ENCODE measurements at regions not wholly inside any gene's neighbourhood (a gene's known extent, or its start where the extent isn't known, plus 50 kb on each side); places are given as distances from the start of the nearest gene placed in this dataset.
"Not testable (repeated sequence)": the region's sequence is repeated elsewhere in the genome, so short reads cannot be mapped to it uniquely, and the experiment has no call there.

DNA sequence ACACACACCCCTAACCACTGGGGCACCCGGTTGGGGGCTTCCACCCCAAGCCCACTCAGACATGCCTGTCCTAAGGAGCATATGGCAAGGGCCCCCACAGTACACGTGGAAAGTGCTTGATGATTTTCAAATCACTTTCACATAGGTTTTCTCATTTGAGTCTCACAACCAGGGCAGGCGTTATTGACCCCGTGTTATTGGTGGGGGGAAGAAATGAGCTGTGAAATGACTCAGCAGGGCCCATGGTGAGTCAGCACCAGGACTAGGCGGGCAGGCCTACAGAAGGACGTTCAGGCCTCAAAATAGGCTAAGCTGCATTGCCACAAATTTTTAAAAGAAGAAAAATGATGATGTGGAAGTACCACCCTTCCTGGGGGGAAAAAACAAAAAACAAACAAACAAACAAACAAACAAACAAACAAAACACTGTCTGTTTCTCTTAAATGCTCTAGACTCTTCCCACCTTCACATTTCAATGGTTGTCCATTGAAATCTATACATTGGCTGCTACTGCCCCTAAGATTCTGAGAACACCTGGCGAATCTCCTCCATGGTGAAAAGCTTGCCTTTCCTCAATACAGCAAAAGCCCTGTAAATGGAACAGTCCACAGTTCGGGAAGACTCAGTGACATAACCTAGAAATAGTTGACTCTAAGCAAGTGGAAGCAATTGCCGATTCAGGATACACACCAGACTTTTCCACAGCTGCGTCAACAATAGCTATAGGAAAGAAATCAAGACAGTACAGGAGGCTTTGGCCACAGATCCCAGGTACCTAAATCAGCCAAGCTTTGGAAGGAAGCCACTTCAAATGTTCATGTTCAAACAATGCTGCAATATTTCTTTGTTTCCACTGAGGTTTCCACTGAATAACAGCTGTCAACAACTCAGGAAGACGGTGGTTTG lies 234.7 kb downstream of the TOMM20 start:
- Histone ChIP-seq H3K9me3 (no peaks in the 10 kb centered on the region), H3K27ac (no peak overlapping the region)

GRCh38 chr1:234893359-234893724 lies 235.3 kb downstream of the TOMM20 start:
- Histone ChIP-seq H3K4me3 (no peak overlapping the region), H3K27ac (no peak overlapping the region), H3K36me3 (no peaks in the 10 kb centered on the region), H3K9me3 (no peaks in the 10 kb centered on the region), H3K4me1 (no peaks in the 10 kb centered on the region), H3K27me3 (no peaks in the 10 kb centered on the region)
- TF ChIP-seq POLR2AphosphoS5 (IDR thresholded peaks at IDR 0.05), result no peak
- no peak for TF ChIP-seq POLR2A (IDR thresholded peaks at IDR 0.05)
- TF ChIP-seq, protein P1, sequence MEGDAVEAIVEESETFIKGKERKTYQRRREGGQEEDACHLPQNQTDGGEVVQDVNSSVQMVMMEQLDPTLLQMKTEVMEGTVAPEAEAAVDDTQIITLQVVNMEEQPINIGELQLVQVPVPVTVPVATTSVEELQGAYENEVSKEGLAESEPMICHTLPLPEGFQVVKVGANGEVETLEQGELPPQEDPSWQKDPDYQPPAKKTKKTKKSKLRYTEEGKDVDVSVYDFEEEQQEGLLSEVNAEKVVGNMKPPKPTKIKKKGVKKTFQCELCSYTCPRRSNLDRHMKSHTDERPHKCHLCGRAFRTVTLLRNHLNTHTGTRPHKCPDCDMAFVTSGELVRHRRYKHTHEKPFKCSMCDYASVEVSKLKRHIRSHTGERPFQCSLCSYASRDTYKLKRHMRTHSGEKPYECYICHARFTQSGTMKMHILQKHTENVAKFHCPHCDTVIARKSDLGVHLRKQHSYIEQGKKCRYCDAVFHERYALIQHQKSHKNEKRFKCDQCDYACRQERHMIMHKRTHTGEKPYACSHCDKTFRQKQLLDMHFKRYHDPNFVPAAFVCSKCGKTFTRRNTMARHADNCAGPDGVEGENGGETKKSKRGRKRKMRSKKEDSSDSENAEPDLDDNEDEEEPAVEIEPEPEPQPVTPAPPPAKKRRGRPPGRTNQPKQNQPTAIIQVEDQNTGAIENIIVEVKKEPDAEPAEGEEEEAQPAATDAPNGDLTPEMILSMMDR (IDR thresholded peaks at IDR 0.05), result no peak
- TF ChIP-seq EP300 (IDR thresholded peaks at IDR 0.05), result no peak
- ATAC-seq, result no peak
- 60% methylated on average over 1 of the region's 6 CpGs; no CpG with 5 or more reads in 1 of the 2 donors for WGBS, 2 donors (ENCODE audit: low coverage in 1 of 2)

More for the DNA sequence above, 234.7 kb downstream of the TOMM20 start:
- WGBS, 2 donors (ENCODE audit: low coverage in 1 of 2), result 73 to 76% methylated on average over 6 to 8 of the region's 11 CpGs
- H3K36me3 ChIP-seq, result no peaks in the 10 kb centered on the region
- no peak for ATAC-seq
- peaks cover 0 to 3% (median 2%) of the 10 kb centered on the region in 3 donors for H3K4me1 ChIP-seq
- H3K4me3 ChIP-seq, result no peak overlapping the region
- TF ChIP-seq EP300 (IDR thresholded peaks at IDR 0.05), result no peak
- no peak for TF ChIP-seq POLR2AphosphoS5 (IDR thresholded peaks at IDR 0.05)
- no peak for TF ChIP-seq POLR2A (IDR thresholded peaks at IDR 0.05)
- TF ChIP-seq, protein P1 (IDR thresholded peaks at IDR 0.05), result no peak
- H3K27me3 ChIP-seq, result no peaks in the 10 kb centered on the region

GRCh38 chr1:234892642-234893041 lies 236.0 kb downstream of the TOMM20 start:
- Histone ChIP-seq H3K9me3 (no peaks in the 10 kb centered on the region), H3K27me3 (no peaks in the 10 kb centered on the region), H3K4me1 (no peaks in the 10 kb centered on the region), H3K27ac (no peak overlapping the region), H3K36me3 (no peaks in the 10 kb centered on the region), H3K4me3 (no peak overlapping the region)
- TF ChIP-seq POLR2AphosphoS5 (IDR thresholded peaks at IDR 0.05) (no peak), POLR2A (IDR thresholded peaks at IDR 0.05) (no peak), EP300 (IDR thresholded peaks at IDR 0.05) (no peak)
- TF ChIP-seq, protein P1 (IDR thresholded peaks at IDR 0.05), result no peak
- WGBS, 2 donors (ENCODE audit: low coverage in 1 of 2), result 80% methylated on average over 1 to 3 of the region's 4 CpGs
- no peak for ATAC-seq

GRCh38 chr1:234891427-234891826 lies 237.2 kb downstream of the TOMM20 start:
- no peak for ATAC-seq
- Histone ChIP-seq H3K4me3 (no peak overlapping the region), H3K4me1 (peaks cover 0 to 10% (median 0%) of the 10 kb centered on the region in 3 donors), H3K9me3 (no peaks in the 10 kb centered on the region), H3K36me3 (no peaks in the 10 kb centered on the region), H3K27me3 (no peaks in the 10 kb centered on the region), H3K27ac (no peak overlapping the region)
- TF ChIP-seq EP300 (IDR thresholded peaks at IDR 0.05) (no peak), POLR2A (IDR thresholded peaks at IDR 0.05) (no peak), POLR2AphosphoS5 (IDR thresholded peaks at IDR 0.05) (no peak)
- TF ChIP-seq, protein P1 (IDR thresholded peaks at IDR 0.05), result no peak
- 79 to 86% methylated on average over 3 of the region's 3 CpGs for WGBS, 2 donors (ENCODE audit: low coverage in 1 of 2)

DNA sequence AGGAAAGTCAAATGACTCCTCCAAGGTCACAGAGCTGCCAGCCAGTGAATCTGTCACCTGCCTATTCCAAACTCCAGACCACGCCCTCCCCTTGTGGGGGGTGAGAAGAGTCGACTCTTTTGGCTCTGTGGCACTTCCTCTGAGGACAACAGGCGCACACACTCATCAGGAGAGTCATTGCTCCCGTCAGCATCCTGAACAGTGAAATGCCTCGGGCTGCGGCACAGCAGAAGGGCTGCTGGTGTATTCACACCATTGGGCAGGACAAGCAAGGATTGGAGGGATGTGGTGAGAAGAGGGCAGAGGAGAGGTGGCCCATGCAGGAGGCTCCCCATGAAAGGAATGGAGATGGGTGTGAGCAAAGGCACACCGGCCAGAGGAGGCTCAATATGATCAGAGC lies 239.0 kb downstream of the TOMM20 start:
- H3K4me1 ChIP-seq, result peaks cover 0 to 27% (median 4%) of the 10 kb centered on the region in 3 donors
- no peaks in the 10 kb centered on the region for H3K9me3 ChIP-seq
- no peaks in the 10 kb centered on the region for H3K27me3 ChIP-seq
- no peak for TF ChIP-seq EP300 (IDR thresholded peaks at IDR 0.05)
- no peak for TF ChIP-seq POLR2AphosphoS5 (IDR thresholded peaks at IDR 0.05)
- TF ChIP-seq, protein P1 (IDR thresholded peaks at IDR 0.05), result no peak
- no peak for TF ChIP-seq POLR2A (IDR thresholded peaks at IDR 0.05)
- WGBS, 2 donors (ENCODE audit: low coverage in 1 of 2), result 83% methylated on average over 4 of the region's 7 CpGs; no CpG with 5 or more reads in 1 of the 2 donors
- H3K27ac ChIP-seq, result no peak overlapping the region
- no peaks in the 10 kb centered on the region for H3K36me3 ChIP-seq
- H3K4me3 ChIP-seq, result no peak overlapping the region
- ATAC-seq, result no peak

GRCh38 chr1:234888247-234888646 lies 240.4 kb downstream of the TOMM20 start:
- not testable (repeated sequence) for ATAC-seq, H3K9me3 ChIP-seq, H3K27me3 ChIP-seq, H3K27ac ChIP-seq, H3K36me3 ChIP-seq, H3K4me3 ChIP-seq
- peaks cover 0 to 29% (median 4%) of the 10 kb centered on the region in 3 donors for H3K4me1 ChIP-seq
- 96 to 97% methylated on average over 4 to 5 of the region's 5 CpGs for whole genome bisulfite sequencing, 2 donors (ENCODE audit: low coverage in 1 of 2)
